GM12865 (cell line): ENCODE measurements at regions not wholly inside any gene's neighbourhood (a gene's known extent, or its start where the extent isn't known, plus 50 kb on each side); places are given as distances from the start of the nearest gene placed in this dataset.

Experiments used
- DNase-seq: peaks from one replicate; pipeline ENCODE4 v3.0.0; 2010; ENCODE audit warnings: low read depth
- H3K4me3 ChIP-seq: 2 replicates; pipeline ENCODE4 v1.5.1; 2011; ENCODE audit warnings: mild to moderate bottlenecking, low read depth, low read length, control low read depth
- CTCF ChIP-seq: IDR thresholded peaks from 2 replicates; pipeline ENCODE4 v1.5.1; 2011; ENCODE audit warnings: low read length, control low read depth, low read depth, inconsistent platforms; ENCODE audit not compliant: insufficient read depth; ENCODE audit errors: missing control alignments

- no peak for TF ChIP-seq CTCF
- DNase-seq: no peak
These were observed 242.6 kb upstream of the RBBP8 start for GRCh38 chr18:22690556-22690955.

GRCh38 chr18:22691946-22692710 lies 241.0 kb upstream of the RBBP8 start:
- DNase-seq: no peak
- H3K4me3 ChIP-seq: no peak overlapping the region
- no peak for TF ChIP-seq CTCF

More at GRCh38 chr18:22690556-22690955, 242.6 kb upstream of the RBBP8 start:
- H3K4me3 ChIP-seq: no peak overlapping the region

- no peak for DNase-seq
- no peak for TF ChIP-seq CTCF
- no peak overlapping the region for H3K4me3 ChIP-seq
These were observed 238.2 kb upstream of the RBBP8 start for GRCh38 chr18:22694954-22695353.

- H3K4me3 ChIP-seq: no peak overlapping the region
- no peak for DNase-seq
- no peak for TF ChIP-seq CTCF
These were observed 237.5 kb upstream of the RBBP8 start for GRCh38 chr18:22695674-22696073.

GRCh38 chr18:22697561-22697960 lies 235.6 kb upstream of the RBBP8 start:
- no peak for DNase-seq
- no peak overlapping the region for H3K4me3 ChIP-seq
- TF ChIP-seq CTCF: no peak

- no peak overlapping the region for H3K4me3 ChIP-seq
- no peak for DNase-seq
- no peak for TF ChIP-seq CTCF
These were observed 234.4 kb upstream of the RBBP8 start for GRCh38 chr18:22698711-22699110.

- no peak for TF ChIP-seq CTCF
- no peak for DNase-seq
- no peak overlapping the region for H3K4me3 ChIP-seq
These were observed 233.5 kb upstream of the RBBP8 start for GRCh38 chr18:22699629-22700028.
